CD4-positive, alpha-beta T cell treated with Interleukin-12 subunit alpha and Interleukin-12 subunit beta, for 1 hour (primary cell): ENCODE measurements at regions not wholly inside any gene's neighbourhood (a gene's known extent, or its start where the extent isn't known, plus 50 kb on each side); places are given as distances from the start of the nearest gene placed in this dataset.

Source experiments
- DNase-seq: peaks from one replicate; pipeline ENCODE4 v3.0.0-alpha.2; 2020

- no peak for DNase-seq
Measured at GRCh38 chr16:79365702-79366101, 234.8 kb downstream of the MAF start.

GRCh38 chr16:79363484-79363883, 237.1 kb downstream of the MAF start:
- no peak for DNase-seq

GRCh38 chr16:79363035-79363434, 237.5 kb downstream of the MAF start:
- no peak for DNase-seq

GRCh38 chr16:79362300-79362970, 238.1 kb downstream of the MAF start:
- DNase-seq: no peak

- DNase-seq: no peak
Measured at GRCh38 chr16:79361132-79361751, 239.3 kb downstream of the MAF start.

GRCh38 chr16:79360267-79360666, 240.3 kb downstream of the MAF start:
- DNase-seq: no peak

GRCh38 chr16:79359082-79359481, 241.5 kb downstream of the MAF start:
- DNase-seq: no peak

- DNase-seq: no peak
Measured at GRCh38 chr16:79358188-79358587, 242.3 kb downstream of the MAF start.

- DNase-seq: no peak
Measured at GRCh38 chr16:79355600-79356358, 244.8 kb downstream of the MAF start.

- no peak for DNase-seq
Measured at GRCh38 chr16:79351927-79352326, 248.6 kb downstream of the MAF start.

GRCh38 chr16:79349803-79350202, 250.7 kb downstream of the MAF start:
- DNase-seq: no peak

GRCh38 chr16:79348521-79349306, 251.8 kb downstream of the MAF start:
- DNase-seq: no peak

GRCh38 chr16:79347277-79347676, 253.3 kb downstream of the MAF start:
- no peak for DNase-seq

GRCh38 chr16:79339863-79340262, 260.7 kb downstream of the MAF start:
- no peak for DNase-seq

- DNase-seq: no peak
Measured at GRCh38 chr16:79337906-79338305, 262.6 kb downstream of the MAF start.

- DNase-seq: no peak
Measured at GRCh38 chr16:79336437-79337229, 263.9 kb downstream of the MAF start.

GRCh38 chr16:79334127-79334526, 266.4 kb downstream of the MAF start:
- DNase-seq: peak; percentile 30

GRCh38 chr16:79331066-79331465, 269.5 kb downstream of the MAF start:
- DNase-seq: no peak

- DNase-seq: no peak
Measured at GRCh38 chr16:79329967-79330366, 270.6 kb downstream of the MAF start.

- DNase-seq: no peak
Measured at GRCh38 chr16:79329166-79329521, 271.4 kb downstream of the MAF start.

- no peak for DNase-seq
Measured at GRCh38 chr16:79328402-79329165, 272.0 kb downstream of the MAF start.

GRCh38 chr16:79327836-79328235, 272.7 kb downstream of the MAF start:
- DNase-seq: no peak
